ENCODE measurements at regions not wholly inside any gene's neighbourhood (a gene's known extent, or its start where the extent isn't known, plus 50 kb on each side); places are given as distances from the start of the nearest gene placed in this dataset.

GRCh38 chr11:104279587-104279986, 115.6 kb upstream of the PDGFD start:
- TF ChIP-seq TCF7 (IDR thresholded peaks at IDR 0.05; ENCODE audit: low read depth): no peak
- no peak for TF ChIP-seq CTCF (CRISPR knock-in tag; IDR thresholded peaks at IDR 0.05)
- no peak for TF ChIP-seq XRCC5 (optimal IDR thresholded peaks at IDR 0.05; ENCODE audit: low read length)
- no peak for TF ChIP-seq NR2F2 (IDR thresholded peaks at IDR 0.05; ENCODE audit: borderline replicate concordance, low read depth)
- TF ChIP-seq NFKB2 (CRISPR knock-in tag; IDR thresholded peaks at IDR 0.05; ENCODE audit: borderline replicate concordance): no peak
- TF ChIP-seq ZNF629 (CRISPR knock-in tag; conservative IDR thresholded peaks at IDR 0.05): no peak
- no peak for TF ChIP-seq TAF1 (CRISPR knock-in tag; IDR thresholded peaks at IDR 0.05)
- TF ChIP-seq SP2 (CRISPR knock-in tag; IDR thresholded peaks at IDR 0.05): no peak
